Aorta (tissue), 5 donors: ENCODE measurements at regions not wholly inside any gene's neighbourhood (a gene's known extent, or its start where the extent isn't known, plus 50 kb on each side); places are given as distances from the start of the nearest gene placed in this dataset.

Source experiments
- ATAC-seq: fragments of 200-7000 bp; cut with Tn5 transposase; one replicate; pipeline ENCODE4 v1.9.1; 2022; ENCODE audit warnings: moderate library complexity; ENCODE audit not compliant: low FRiP score
- DNase-seq, 2 donors: peaks; one replicate each; pipeline ENCODE4 v3.0.0-alpha.2; 2020
- H3K27ac ChIP-seq, 2 donors: one replicate each; pipeline ENCODE4 v1.5.1; 2013; ENCODE audit warnings: low read length in 2 of 2, mild to moderate bottlenecking in 2 of 2, moderate library complexity in 2 of 2, control low read depth in 1 of 2, inconsistent platforms in 1 of 2, low read depth in 1 of 2
- H3K27me3 ChIP-seq, 2 donors: one replicate each; pipeline ENCODE4 v1.6.1; 2013; ENCODE audit warnings: control low read depth in 1 of 2, low read length in 1 of 2, mild to moderate bottlenecking in 1 of 2, moderate library complexity in 1 of 2; ENCODE audit not compliant: insufficient read depth in 2 of 2, control insufficient read depth in 1 of 2
- H3K36me3 ChIP-seq, 2 donors: one replicate each; pipeline ENCODE4 v1.6.1; 2013; ENCODE audit warnings: control low read depth in 1 of 2, low read length in 1 of 2, mild to moderate bottlenecking in 1 of 2; ENCODE audit not compliant: insufficient read depth in 2 of 2, control insufficient read depth in 1 of 2
- H3K4me1 ChIP-seq, 2 donors: one replicate each; pipeline ENCODE4 v1.6.1; 2013; ENCODE audit warnings: low read length in 2 of 2, control low read depth in 1 of 2, mild to moderate bottlenecking in 1 of 2, moderate library complexity in 1 of 2; ENCODE audit not compliant: insufficient read depth in 2 of 2, control insufficient read depth in 1 of 2
- H3K4me3 ChIP-seq, 2 donors: one replicate each; pipeline ENCODE4 v1.5.1; 2013; ENCODE audit warnings: low read length in 2 of 2, control low read depth in 1 of 2, mild to moderate bottlenecking in 1 of 2
- H3K9me3 ChIP-seq: one replicate; pipeline ENCODE4 v1.6.1; 2013; ENCODE audit warnings: mild to moderate bottlenecking, low read length; ENCODE audit not compliant: control insufficient read depth
- WGBS, 2 donors: extraction: QIAGEN DNeasy Blood & Tissue Kit; methylation state at CpG; one replicate each; pipeline ENCODE4 v1.1.7; 2013; 5-methylcytosine and 5-hydroxymethylcytosine counted together
- intact Hi-C, 2 donors: fragments of 100-400 bp; cut with DNase I; formaldehyde crosslinking; loops; one replicate each; pipeline versions ENCODE4 v1.14.2 to v1.15.0; 2022
- donor health status: healthy with polysubstance abuse.
- donor health status: Bipolar disorder and iron deficiency.
- donor health status: DM: no; HTN: no; CAD: no.
- donor health status: DM: no; HTN: no; CAD: no.
- donor health status: DM: yes; HTN: yes; CAD: no.

GRCh38 chr18:56009411-56009810 lies 421.4 kb upstream of the TCF4 start:
- ATAC-seq (no peak), DNase-seq (no peak)
- intact Hi-C loops = no loop called here
- Histone ChIP-seq H3K9me3 (no peaks in the 10 kb centered on the region), H3K27ac (no peak overlapping the region), H3K36me3 (no peaks in the 10 kb centered on the region), H3K4me1 (no peaks in the 10 kb centered on the region), H3K27me3 (no peaks in the 10 kb centered on the region), H3K4me3 (no peak overlapping the region)
- 88 to 89% methylated on average over 1 of the region's 1 CpG for WGBS, 2 donors

GRCh38 chr18:56003720-56004088 lies 415.7 kb upstream of the TCF4 start:
- 18% methylated on average over 5 of the region's 5 CpGs for WGBS, 2 donors
- no peak overlapping the region for H3K27ac ChIP-seq
- H3K4me3 ChIP-seq = peak overlapping the region in 1 of 2 donors; percentile 33
- no peaks in the 10 kb centered on the region for H3K27me3 ChIP-seq
- H3K9me3 ChIP-seq = no peaks in the 10 kb centered on the region
- intact Hi-C loops = no loop called here
- no peaks in the 10 kb centered on the region for H3K36me3 ChIP-seq
- DNase-seq = no peak
- H3K4me1 ChIP-seq = no peaks in the 10 kb centered on the region
- no peak for ATAC-seq

GRCh38 chr18:56003009-56003719 lies 415.2 kb upstream of the TCF4 start:
- no peaks in the 10 kb centered on the region for H3K27me3 ChIP-seq
- no peak for DNase-seq
- H3K4me3 ChIP-seq = peak overlapping the region in 1 of 2 donors; percentile 33
- 13 to 25% methylated on average over 1 of the region's 1 CpG for WGBS, 2 donors
- no peak for ATAC-seq
- H3K36me3 ChIP-seq = no peaks in the 10 kb centered on the region
- H3K27ac ChIP-seq = no peak overlapping the region
- intact Hi-C loops = no loop called here
- no peaks in the 10 kb centered on the region for H3K9me3 ChIP-seq
- no peaks in the 10 kb centered on the region for H3K4me1 ChIP-seq

- intact Hi-C loops = no loop called here
- no peaks in the 10 kb centered on the region for H3K9me3 ChIP-seq
- no peak for DNase-seq
Measured at GRCh38 chr18:56001576-56001975, 413.6 kb upstream of the TCF4 start.

DNA sequence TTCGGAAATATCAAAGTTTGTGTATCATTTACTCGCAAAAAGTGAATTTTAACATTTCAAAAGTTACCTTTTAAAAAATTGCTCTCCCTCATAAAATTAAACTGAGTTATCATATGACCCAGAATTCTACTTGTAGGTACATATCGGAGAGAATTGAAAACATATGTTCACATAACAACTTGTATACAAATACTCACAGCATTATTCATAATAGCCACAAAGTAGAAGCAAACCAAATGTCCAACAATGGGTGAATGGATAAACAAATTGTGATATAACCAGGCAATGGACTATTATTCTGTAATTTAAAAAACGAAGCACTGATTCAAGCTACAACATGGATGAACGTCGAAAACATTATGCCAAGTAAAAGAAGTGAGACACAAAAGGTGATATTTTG lies 412.0 kb upstream of the TCF4 start:
- intact Hi-C loops = no loop called here
- 94 to 96% methylated on average over 6 of the region's 6 CpGs for WGBS, 2 donors
- Histone ChIP-seq H3K27me3 (no peaks in the 10 kb centered on the region), H3K36me3 (no peaks in the 10 kb centered on the region), H3K4me3 (no peak overlapping the region), H3K27ac (no peak overlapping the region), H3K4me1 (no peaks in the 10 kb centered on the region), H3K9me3 (no peaks in the 10 kb centered on the region)
- DNase-seq = no peak
- no peak for ATAC-seq

More at GRCh38 chr18:56001576-56001975, 413.6 kb upstream of the TCF4 start:
- WGBS, 2 donors = 87% methylated on average over 4 of the region's 4 CpGs
- Histone ChIP-seq H3K4me1 (no peaks in the 10 kb centered on the region), H3K4me3 (no peak overlapping the region), H3K27me3 (no peaks in the 10 kb centered on the region), H3K36me3 (no peaks in the 10 kb centered on the region), H3K27ac (no peak overlapping the region)
- ATAC-seq = peak; percentile 15

DNA sequence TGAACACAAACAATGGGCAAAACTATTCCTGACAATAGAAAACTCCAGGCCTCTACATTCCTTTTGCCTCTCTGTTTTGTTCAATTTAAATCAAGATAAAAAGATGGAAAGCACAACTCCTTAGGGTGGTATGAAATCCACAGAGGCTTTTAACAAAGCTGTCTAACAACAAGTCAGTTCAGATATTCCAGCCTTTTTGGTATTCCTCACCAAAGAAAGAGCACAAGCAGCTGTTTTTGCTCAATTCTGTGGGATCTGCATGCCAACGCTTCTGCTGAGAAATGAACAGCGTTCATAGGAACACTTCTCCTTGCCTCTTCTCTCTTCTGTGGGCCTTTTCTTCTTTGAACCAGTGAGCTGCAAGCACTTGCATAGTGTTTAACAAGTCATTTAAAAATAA lies 411.6 kb upstream of the TCF4 start:
- H3K27me3 ChIP-seq = no peaks in the 10 kb centered on the region
- no peak overlapping the region for H3K4me3 ChIP-seq
- no peaks in the 10 kb centered on the region for H3K9me3 ChIP-seq
- intact Hi-C loops = no loop called here
- WGBS, 2 donors = 89 to 93% methylated on average over 2 of the region's 2 CpGs
- no peaks in the 10 kb centered on the region for H3K4me1 ChIP-seq
- no peak overlapping the region for H3K27ac ChIP-seq
- ATAC-seq = no peak
- no peaks in the 10 kb centered on the region for H3K36me3 ChIP-seq
- DNase-seq = no peak

GRCh38 chr18:55998801-55999385 lies 410.9 kb upstream of the TCF4 start:
- intact Hi-C loops = no loop called here
- ATAC-seq = no peak
- no peak for DNase-seq
- WGBS, 2 donors = 95 to 96% methylated on average over 4 of the region's 4 CpGs
- Histone ChIP-seq H3K36me3 (no peaks in the 10 kb centered on the region), H3K27me3 (no peaks in the 10 kb centered on the region), H3K27ac (no peak overlapping the region), H3K4me1 (no peaks in the 10 kb centered on the region), H3K4me3 (no peak overlapping the region), H3K9me3 (no peaks in the 10 kb centered on the region)

- Histone ChIP-seq H3K27ac (no peak overlapping the region), H3K9me3 (no peaks in the 10 kb centered on the region), H3K4me1 (no peaks in the 10 kb centered on the region), H3K27me3 (no peaks in the 10 kb centered on the region), H3K4me3 (no peak overlapping the region), H3K36me3 (no peaks in the 10 kb centered on the region)
- 34 to 35% methylated on average over 11 of the region's 11 CpGs for WGBS, 2 donors
- DNase-seq = no peak
- intact Hi-C loops = no loop called here
- ATAC-seq = peak; percentile 39
Measured at GRCh38 chr18:55998071-55998522, 410.1 kb upstream of the TCF4 start.

GRCh38 chr18:55997151-55997561 lies 409.2 kb upstream of the TCF4 start:
- Histone ChIP-seq H3K4me3 (no peak overlapping the region), H3K27me3 (no peaks in the 10 kb centered on the region), H3K4me1 (no peaks in the 10 kb centered on the region), H3K27ac (no peak overlapping the region), H3K36me3 (no peaks in the 10 kb centered on the region), H3K9me3 (no peaks in the 10 kb centered on the region)
- DNase-seq (no peak), ATAC-seq (no peak)
- intact Hi-C loops = no loop called here
- 80 to 82% methylated on average over 6 of the region's 6 CpGs for WGBS, 2 donors
